Limb (tissue), 2 donors: ENCODE measurements at regions not wholly inside any gene's neighbourhood (a gene's known extent, or its start where the extent isn't known, plus 50 kb on each side); places are given as distances from the start of the nearest gene placed in this dataset.
"Not testable (repeated sequence)": the region's sequence is repeated elsewhere in the genome, so short reads cannot be mapped to it uniquely, and the experiment has no call there.

Source experiments
- DNase-seq, 2 donors: peaks; one replicate each; pipeline ENCODE4 v3.0.0-alpha.2; 2016; ENCODE audit errors: extremely low spot score in 2 of 2

DNA sequence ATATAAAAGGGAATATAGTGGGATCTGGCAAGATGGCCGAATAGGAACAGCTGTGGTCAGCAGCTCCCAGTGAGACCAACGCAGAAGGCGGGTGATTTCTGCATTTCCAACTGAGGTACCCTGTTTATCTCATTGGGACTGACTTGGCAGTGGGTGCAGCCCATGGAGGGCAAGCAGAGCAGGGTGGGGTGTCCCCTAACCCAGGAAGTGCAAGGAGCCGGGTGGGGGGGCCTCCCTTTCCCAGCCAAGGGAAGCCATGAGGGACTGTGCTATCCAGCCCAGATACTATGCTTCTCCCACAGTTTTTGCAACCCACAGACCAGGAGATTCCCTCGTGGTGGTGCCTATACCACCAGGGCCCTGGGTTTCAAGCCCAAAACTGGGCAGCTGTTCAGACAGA, 342.4 kb downstream of the RPS29 start:
- not testable (repeated sequence) for DNase-seq

DNA sequence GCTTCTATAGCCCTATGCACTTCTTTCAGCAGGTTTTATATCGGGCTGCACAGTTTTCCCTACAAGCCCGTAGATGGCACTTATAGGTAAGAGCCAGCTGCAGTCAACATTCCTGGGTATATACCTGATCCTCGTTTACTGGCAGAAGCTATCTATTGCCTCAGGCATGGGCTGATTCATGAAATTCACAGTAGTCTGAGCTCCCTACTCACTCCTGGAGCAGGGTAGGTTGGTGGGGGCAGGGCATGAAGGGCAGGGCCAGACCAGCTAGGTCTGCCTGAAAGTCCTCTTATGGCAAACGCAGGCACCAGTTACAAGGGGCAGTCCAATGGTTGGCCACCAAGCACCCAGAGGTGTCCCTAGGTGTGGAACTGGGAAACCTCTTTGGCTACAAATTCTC, 345.8 kb downstream of the RPS29 start:
- no peak for DNase-seq

DNA sequence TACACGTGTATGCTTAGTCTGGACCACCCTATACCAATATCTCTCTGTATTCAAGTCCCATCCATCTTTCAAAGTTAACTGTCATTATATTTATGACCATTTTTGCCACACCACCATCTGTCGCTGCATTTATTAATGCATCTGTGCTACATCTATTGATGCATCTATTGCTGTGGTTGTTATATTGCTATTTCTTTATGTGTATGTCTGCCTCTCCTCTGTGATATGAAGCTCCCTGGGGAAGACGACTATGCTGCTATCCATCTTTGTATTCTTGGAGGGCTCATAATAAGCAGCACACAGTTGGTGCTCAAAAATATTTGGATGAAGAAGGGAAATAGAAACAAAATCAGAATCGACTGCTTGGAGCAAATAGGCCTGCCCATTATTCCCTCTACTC, 357.6 kb downstream of the RPS29 start:
- no peak for DNase-seq

DNA sequence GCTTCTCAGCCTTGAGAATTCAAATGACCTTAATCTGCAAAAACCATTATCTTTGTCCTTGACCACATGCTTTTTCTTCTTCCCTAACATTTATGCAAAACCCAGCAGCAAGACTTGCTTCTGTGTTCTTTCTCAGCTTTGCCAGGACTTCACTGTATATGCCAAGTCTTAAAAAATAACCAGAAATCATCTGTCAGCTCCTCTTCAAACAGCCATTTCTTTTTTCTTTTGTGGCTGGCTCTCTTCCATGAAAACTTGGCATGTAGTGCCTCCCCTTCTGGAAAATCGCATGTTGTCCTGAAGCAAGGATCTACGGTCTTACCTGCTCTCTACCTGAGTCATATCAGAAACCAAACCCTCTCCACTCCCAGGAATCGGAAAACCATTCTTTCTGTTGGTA, 364.9 kb downstream of the RPS29 start:
- DNase-seq: no peak

DNA sequence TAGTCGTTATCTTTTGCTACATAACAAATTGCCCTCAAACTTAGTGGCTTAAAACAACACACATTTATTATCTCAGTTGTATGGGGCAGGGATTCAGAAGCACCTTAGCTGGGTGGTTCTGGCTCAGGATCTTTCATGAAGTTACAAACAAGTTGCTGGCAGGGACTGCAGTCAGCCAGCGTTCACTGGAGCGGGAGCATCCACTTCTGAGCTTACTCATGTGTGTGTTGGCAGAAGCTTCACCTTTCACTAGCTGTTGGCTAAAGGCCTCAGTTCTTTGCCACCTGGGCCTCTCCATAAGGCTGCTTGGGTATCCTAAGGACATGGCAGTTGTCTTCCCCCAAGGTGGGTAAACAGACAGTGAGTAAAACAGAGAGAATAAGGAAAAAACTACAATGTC, 365.7 kb downstream of the RPS29 start:
- no peak for DNase-seq

DNA sequence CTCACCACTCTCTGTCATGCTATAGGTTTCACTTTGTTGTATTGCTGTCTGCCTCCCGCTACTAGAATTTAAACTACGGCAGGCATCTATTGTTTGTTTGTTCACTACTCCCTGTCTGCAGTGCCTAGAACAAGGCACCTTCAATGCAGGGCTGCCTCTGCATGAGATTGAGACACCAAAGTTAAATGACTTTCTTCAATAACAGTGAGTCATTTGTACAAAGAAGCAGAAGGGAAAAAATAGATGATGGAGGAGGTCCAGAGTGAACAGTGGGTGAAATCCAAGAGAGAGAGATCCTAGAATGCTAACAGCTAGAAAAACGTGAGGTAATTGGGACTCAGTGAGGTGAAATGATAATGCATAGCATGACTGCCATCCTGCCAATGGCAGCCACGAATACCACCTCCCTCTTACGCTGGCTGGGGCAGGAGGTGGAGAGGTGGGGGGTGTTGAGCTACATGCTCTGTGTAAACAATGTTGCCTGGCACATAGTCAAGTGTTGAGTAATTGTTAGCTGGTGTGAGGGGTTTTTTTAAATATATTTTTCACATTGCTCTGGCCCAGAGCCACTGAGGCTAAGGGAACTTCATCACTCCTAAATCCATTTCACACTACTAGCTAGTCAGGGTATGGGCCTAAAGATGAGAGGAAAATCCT, 367.6 kb downstream of the RPS29 start:
- no peak for DNase-seq

DNA sequence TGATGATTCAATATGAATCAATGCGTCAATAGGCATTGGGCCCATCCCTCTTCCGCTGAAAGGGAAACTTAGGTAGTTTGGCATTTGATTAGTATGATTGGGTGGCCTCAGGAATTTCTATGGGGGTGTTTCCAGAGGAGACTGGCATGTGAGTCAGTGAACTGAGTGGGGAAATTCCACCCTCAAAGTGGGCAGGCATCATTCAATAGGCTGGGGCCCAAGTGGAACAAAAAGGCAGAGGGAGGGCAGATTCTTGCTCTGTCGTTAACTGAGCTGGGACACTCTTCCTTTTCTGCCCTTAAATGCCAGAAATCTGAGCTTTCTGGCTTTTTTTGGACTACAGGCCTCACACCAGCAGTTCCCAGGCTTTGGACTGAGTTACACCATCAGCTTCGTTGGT, 373.5 kb downstream of the RPS29 start:
- DNase-seq: no peak

DNA sequence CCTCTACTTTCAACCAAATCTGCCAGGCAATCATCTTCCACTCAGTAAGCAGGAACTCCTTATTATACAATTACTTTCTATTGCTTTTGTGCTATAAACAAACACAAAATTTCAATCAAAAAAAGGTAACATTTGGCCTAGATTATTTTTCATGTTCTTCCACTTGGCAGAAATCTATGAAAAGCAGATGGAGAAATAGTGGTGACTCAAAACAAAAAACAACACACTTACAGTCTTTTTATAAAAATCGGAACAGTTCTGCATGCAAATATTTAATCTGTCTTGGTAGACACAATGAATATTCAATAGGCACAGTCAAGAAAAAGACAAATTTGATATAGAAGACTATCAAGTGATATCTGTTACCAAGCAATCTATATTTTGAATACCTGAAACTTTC, 376.8 kb downstream of the RPS29 start:
- no peak for DNase-seq

DNA sequence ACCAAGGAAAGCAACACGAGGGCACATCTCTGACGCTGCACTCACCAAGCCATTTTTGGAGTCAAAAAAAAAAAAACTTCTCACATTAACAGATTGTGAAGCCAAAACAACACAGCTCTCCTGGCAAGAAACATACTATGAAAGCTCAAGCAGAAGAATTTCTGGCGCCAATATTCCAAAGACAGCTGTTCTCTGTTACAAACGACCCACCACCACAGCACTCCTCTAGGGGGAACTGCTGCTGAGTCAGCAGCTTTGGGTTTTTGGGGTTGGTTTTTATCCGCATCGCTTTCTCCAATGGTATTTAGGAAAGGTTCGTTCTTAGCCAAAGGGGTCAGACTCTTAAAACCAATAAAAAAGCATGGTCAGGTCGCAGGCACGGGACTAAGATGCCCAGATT, 379.4 kb downstream of the RPS29 start:
- peak in 1 of 2 donors; percentile 39 for DNase-seq

DNA sequence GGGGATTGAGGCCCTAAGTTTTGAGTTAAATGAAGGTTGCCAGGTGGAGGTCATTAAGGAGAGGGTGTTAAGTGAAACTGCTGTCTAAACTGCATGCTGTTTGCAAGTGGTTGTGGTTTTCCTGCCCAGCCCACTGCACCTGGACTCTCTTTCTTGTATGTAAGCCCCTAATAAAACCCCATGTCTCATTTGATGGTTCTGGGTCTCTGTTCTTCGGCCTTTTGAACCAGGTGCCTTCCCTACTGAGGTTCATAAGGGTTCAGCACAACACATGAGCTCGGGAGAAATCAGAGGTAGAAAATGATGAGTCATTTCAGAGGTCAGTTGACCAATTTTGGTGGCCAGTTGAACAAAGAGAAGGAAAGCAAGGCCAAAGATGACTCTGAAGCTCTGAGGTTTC, 382.5 kb downstream of the RPS29 start:
- DNase-seq: no peak

DNA sequence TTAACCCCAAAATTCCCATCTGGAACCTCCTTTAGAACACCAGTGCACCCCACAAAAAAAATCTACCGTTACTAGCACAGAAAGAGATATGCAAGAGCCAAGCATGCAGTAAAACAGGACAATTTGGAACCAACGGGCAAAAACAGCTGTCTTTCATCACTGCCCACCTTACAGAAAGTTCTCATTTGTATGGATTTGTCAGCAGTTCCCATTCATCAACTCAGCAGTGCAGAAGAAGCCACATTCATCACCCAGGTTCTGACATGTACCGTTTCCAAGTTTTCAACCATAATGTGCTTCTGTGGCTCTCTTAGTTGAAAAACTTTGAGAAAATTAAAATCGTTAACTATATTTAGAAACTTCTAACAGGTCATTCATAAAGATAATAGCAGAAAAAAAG, 387.0 kb downstream of the RPS29 start:
- DNase-seq: no peak

DNA sequence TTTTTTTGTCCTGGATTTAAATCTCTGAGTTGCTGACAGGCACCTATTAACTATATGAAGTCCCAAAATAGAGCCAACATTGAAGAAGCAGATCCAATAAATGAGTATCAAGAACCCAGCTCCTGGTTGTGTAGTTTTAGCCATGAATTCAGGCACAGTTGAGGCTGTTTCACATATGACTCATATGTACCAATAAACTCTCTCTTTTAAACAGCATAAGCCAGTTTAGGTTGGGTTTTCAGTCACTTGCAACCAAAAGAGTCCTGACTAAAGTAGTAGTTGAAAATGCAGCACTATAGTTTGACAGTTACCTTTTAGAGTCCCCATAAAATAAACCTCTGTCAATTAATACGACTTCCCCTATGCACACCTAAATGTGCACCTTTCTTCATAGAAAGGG, 389.9 kb downstream of the RPS29 start:
- no peak for DNase-seq

DNA sequence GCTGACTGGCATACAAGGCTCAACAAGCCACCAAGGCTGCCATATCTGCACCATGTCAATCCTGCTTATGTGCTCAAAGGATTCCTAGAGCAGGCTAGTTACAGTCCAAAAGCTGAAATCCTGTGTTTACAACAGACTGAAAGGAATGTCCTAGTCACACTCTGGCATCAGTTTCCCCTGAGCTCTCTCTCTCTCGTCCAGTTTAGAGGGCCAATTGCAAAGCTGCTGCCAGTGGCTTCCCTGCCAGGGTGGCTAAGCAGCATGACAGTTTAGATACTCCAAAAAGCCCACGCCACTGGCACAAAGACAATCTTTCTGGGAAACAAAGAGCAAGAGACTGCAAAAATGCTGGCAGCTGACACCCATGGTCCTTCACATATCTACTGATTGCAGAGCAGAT, 392.1 kb downstream of the RPS29 start:
- no peak for DNase-seq

DNA sequence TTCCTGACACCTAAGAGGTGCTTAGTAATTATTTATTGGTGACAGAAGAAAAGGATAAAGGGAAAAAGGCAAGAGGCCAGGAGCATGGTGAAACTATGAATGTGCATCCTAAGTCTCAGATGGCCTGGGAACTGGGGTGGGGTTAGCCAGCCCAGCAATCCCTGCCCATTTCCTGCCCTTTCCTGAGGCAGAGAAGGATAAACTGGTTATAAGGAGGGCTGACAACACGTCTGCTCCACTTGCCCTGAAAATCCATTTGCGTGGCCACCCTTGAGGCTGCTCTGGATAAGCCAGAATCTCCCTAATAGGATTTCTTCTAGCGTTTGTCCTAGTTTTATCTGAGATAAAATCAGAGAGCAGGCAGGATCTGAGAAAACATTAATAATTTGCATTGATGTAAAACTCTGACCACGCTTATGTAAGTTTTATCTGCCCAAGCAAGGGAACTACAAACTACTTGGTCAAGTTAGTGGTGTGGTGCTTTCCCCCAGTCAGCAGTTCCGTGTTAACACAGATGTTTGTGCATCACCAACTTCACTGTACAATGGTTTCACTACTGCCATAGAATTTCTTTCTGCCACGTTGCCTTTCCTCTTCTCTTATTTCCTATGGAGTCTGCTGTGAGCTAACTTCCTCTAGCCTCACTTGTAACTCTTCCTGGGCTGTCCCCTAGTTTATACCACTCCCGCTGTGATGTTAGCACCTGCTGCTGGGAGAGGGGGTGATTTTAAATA, 392.7 kb downstream of the RPS29 start:
- DNase-seq: no peak

DNA sequence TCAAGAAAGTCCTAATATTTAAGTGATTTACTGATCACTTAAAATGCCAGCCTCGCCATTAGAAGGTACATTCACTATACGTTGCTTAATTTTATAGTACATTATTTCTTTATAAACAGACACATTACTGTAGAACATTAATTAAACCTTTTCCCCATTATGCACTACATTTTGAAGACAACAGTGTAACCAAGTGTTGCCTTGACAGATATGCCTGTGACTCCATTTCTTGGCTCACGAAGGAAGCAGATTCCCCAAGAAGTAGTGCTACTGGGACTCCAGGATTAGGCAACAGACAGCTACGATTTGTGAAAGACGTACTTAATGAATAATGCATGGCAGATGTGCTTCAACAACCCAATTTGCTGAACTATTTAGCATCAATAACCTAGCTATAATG, 394.8 kb downstream of the RPS29 start:
- DNase-seq: no peak

DNA sequence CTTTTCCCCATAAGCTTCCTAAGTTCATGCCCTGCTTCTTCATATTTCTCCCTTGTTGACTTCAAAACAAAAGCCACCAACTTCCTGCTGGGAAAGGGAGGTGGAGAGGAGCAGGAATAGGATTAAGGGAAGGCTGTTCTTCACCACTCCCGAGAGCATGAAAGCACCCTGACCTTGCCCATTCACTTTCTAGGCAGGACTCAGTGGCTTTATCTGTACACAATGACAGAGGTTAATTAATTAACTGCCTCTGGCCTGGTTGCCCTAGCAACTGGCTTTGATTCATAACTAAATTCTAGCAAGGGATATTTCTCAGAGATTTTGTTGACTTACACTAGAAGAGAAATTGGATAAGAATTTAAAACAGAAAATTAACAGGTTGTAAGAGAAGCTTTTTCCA, 396.8 kb downstream of the RPS29 start:
- no peak for DNase-seq

DNA sequence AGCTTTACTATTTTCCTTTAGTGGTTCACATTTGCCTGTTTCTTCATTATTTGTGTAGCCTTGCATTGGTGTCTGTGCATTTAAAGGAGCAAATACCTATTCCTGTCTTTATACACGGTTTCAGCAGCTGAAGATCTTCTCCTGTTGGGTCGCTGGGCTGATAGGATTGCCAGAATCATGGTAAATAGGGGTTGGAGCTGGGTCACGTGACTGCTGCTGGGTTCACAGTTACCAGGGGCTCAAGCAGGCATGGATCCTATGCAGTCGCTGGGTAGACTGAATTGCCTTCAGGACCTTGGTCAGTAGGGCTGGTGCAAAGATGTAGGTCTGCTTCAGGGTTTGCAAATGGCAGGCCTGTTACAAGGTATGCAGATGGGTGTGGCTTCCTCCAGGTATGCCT, 398.4 kb downstream of the RPS29 start:
- no peak for DNase-seq

DNA sequence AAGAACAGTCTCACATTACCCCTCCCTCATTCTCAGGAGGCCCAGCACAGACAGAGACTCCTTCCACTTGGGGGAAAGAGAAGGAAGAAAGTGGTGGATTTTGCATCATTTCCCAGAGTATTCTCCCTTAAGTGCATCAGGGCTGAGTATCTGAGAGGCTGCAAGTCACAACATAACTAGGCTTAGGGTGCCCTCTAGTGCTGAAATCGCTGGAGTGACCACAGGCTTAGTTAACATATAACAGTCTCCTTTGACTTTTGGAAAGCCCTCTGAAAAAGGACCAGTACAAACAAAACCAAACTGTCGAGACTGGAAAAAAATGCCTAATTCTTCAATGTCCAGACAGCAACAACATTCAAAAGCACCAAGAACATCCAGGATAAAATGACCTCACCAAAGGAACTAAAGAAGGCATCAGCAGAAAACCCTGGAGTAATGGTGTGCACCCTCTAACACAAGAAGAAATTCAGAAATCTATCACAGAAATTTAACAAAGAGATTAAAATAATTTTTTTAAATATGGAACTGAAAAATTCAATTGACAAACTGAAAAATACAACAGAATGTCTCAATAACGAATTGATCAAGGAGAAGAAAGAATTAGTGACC, 412.3 kb downstream of the RPS29 start:
- peak; percentile 36 to 50 for DNase-seq

DNA sequence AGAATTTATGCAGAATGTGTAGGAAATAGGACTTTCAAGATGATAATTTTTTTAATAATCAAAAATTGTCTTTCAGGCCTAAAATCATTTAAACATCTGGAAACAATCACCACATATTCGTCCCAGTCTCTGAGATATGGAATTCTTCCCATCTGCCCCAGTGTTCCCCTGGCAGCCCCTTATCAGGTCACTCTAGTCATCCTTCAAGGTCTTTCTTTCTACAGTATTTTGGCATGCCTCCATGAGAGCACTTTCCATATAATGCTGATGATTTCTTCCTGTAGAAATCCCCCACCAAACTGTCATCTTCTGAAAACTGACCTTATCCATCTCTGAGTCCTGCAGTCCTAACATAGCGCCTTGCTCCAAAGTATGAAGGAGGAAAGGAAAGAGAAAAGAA, 422.1 kb downstream of the RPS29 start:
- no peak for DNase-seq

DNA sequence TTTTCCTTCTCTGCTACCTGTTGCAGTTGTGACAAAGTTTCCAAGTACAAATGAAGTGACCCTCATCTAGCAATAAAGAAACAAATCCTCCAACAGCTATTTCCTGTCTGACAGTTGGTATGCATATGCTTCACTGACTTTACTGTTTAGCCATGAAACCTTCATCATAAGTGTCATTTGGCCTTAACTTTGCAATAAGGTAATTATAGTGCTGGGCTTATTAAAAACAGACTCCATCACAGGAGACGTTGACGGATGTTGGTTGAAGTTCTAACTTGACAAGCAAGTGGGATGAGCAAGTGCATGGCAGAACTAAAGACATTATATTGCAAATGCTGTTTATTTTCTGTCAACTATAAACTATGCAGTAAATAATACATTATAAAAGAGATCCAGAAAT, 425.2 kb downstream of the RPS29 start:
- no peak for DNase-seq

DNA sequence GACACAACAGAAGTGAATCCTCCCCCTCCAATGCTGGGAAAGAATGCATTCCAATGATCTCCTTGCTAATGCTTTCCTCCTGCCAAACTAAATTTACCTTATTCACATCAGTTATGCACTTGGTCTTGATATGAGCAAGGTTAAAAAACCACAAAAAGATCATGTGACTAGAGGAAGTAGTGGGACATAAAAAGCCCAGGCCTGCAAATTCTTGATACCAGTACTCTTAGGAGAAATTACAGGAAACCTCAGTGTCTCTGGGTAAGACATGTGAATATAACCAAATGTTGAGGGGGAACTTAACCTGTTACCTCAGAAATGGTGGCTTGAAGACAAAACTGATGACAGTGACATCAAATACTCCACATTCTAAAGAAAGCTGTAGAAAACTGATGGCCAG, 427.1 kb downstream of the RPS29 start:
- no peak for DNase-seq

DNA sequence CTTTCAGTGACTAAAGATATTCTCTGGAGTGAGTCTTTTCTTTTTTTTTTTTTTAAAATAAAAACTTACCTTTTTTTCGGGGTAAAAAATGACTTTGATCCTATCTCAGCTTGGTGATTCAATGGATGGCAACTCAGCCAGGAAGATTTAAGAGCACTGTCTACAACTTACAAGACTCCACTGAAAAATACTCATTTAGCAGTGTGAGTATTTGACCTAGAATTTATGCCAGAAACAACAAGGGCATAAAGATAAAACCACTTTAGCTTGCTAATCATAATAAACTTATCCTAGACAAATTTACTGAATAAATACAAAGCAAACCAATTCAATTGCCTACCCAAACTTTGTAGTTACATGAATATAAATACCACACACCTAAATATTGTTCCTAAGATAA, 446.6 kb downstream of the RPS29 start:
- DNase-seq: no peak

DNA sequence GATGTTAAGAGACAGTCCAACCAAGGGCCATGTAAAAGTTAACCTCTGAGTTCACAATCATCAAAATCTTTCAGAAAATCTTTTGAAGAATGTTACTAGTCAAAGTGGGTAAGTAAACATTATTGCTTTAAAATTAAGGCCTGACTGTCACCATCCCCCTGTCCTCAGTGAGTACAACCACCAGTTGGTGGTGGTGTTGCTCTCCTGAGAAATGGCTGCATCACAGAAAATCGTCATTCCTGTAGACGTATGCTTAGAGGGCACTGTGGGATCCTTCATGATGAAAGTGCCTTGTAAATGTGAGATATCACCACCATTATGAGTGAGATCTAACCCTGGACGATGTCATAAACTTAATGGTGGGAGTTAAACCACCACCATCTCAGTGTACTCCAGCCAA, 451.2 kb downstream of the RPS29 start:
- DNase-seq: no peak
